ENCODE measurements at regions not wholly inside any gene's neighbourhood (a gene's known extent, or its start where the extent isn't known, plus 50 kb on each side); places are given as distances from the start of the nearest gene placed in this dataset.

- TF ChIP-seq CTCF (IDR thresholded peaks at IDR 0.05) (no peak), POLR2A (IDR thresholded peaks at IDR 0.05) (no peak)
Measured at GRCh38 chr2:101613056-101613704, 84.3 kb upstream of the MAP4K4 start.
